ENCODE measurements at regions not wholly inside any gene's neighbourhood (a gene's known extent, or its start where the extent isn't known, plus 50 kb on each side); places are given as distances from the start of the nearest gene placed in this dataset.

DNA sequence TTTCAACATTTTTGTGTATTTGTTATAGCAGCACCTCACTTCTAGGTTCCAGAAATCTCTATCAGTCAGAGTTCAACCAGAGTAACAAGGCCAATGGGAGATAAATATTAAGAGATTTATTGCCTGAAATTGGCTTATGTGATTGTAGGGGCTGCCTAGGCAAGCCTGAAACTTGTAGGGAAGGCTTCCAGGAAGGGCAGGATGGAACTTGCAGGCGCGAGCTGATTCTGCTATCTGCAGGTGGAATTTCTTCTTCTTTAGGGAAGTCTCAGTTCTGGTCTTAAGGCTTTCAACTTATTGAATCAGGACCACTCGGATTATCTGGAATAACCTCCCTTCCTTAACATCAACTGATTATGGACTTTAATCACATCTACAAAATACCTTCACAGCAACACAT, 199.5 kb upstream of the NLRP1 start:
- H3K27me3 ChIP-seq (ENCODE audit: control insufficient read depth, insufficient read depth, low read length): no peaks in the 10 kb centered on the region
- H4K20me1 ChIP-seq (ENCODE audit: insufficient read depth, low read length): no peaks in the 10 kb centered on the region
- H3K9ac ChIP-seq (ENCODE audit: low read depth, low read length): no peak overlapping the region
- dilution Hi-C loops (cut with HindIII; ENCODE audit: low sequenced_read_pairs, unreplicated experiment): no loop called here
- H3K4me3 ChIP-seq (ENCODE audit: insufficient read depth, low read depth, low read length): no peak overlapping the region
- no peaks in the 10 kb centered on the region for H3K36me3 ChIP-seq (ENCODE audit: control insufficient read depth, insufficient read depth, low read length)
- H4K8ac ChIP-seq (ENCODE audit: low read depth in 2 of 2, low read length in 2 of 2): no peak overlapping the region
- ATAC-seq (ENCODE audit: low read depth) (no peak), DNase-seq (no peak)
- H2AK9ac ChIP-seq (replicated peaks; ENCODE audit: low read depth, low read length, poor library complexity): no peak overlapping the region
- WGBS, 2 experiments (ENCODE audit: extremely low coverage in 2 of 2, insufficient read length in 1 of 2): no CpG with 5 or more reads among the region's 3 CpGs
- H3K4ac ChIP-seq (ENCODE audit: low read depth, low read length): no peak overlapping the region
- peaks cover 4% of the 10 kb centered on the region; the same call in 1 of the 2 replicates for H3K9me3 ChIP-seq (ENCODE audit: control insufficient read depth, insufficient read depth, low read length)
- no peaks in the 10 kb centered on the region for H3K79me1 ChIP-seq (ENCODE audit: low read depth in 1 of 2, low read length in 2 of 2)
- 0 out of 2 replicates have a peak overlapping the region, but pooled peaks have one; percentile 51 for H2AK5ac ChIP-seq (ENCODE audit: low read depth, low read length)
- no peak overlapping the region for H2BK20ac ChIP-seq (ENCODE audit: low read depth, low read length)
- BruUV-seq (replicated peaks): no TSS peak
- H2AFZ ChIP-seq (replicated peaks; ENCODE audit: low read length, poor library complexity): no peak overlapping the region
- H3K4me2 ChIP-seq (ENCODE audit: low read depth, low read length): no peak overlapping the region
- ChIA-PET CTCF (no interaction called here), POLR2A (ENCODE audit: unreplicated experiment) (no interaction called here)
- no peak overlapping the region for H3K18ac ChIP-seq (ENCODE audit: low read depth, low read length)
- 0 out of 3 replicates have a peak overlapping the region, but pooled peaks have one; percentile 49 for H2BK15ac ChIP-seq (ENCODE audit: low read depth, low read length)
- no peak overlapping the region for H3K56ac ChIP-seq (ENCODE audit: extremely low read depth, insufficient read depth, low read length)
- H4K91ac ChIP-seq (ENCODE audit: insufficient read depth, low read depth, low read length): no peak overlapping the region
- intact Hi-C loops (cut with micrococcal nuclease): no loop called here
- H3K9me1 ChIP-seq (ENCODE audit: insufficient read depth, low read length): peaks cover 3% of the 10 kb centered on the region; the same call in 1 of the 2 replicates
- no peak overlapping the region for H2BK5ac ChIP-seq (ENCODE audit: low read depth, low read length, poor library complexity, severe bottlenecking)
- no peak overlapping the region for H3K14ac ChIP-seq (replicated peaks; ENCODE audit: low read depth, low read length)
- TF ChIP-seq BHLHE40 (IDR thresholded peaks at IDR 0.05; ENCODE audit: low read depth, low read length) (no peak), CHD1 (IDR thresholded peaks at IDR 0.05; ENCODE audit: low read depth, low read length) (no peak), FOS (IDR thresholded peaks at IDR 0.05; ENCODE audit: low read depth, low read length) (no peak), RFX5 (IDR thresholded peaks at IDR 0.05; ENCODE audit: low read depth, low read length) (no peak), MAZ (IDR thresholded peaks at IDR 0.05; ENCODE audit: borderline replicate concordance, low read depth, low read length) (no peak), POLR2A (IDR thresholded peaks at IDR 0.05; ENCODE audit: low read depth, low read length) (no peak), CEBPB (IDR thresholded peaks at IDR 0.05; ENCODE audit: low read depth, low read length) (no peak), RCOR1 (IDR thresholded peaks at IDR 0.05; ENCODE audit: insufficient replicate concordance, low read length) (no peak), SMC3 (IDR thresholded peaks at IDR 0.05; ENCODE audit: low read depth, low read length) (no peak), RAD21 (IDR thresholded peaks at IDR 0.05; ENCODE audit: low read length) (no peak), MAFK (IDR thresholded peaks at IDR 0.05; ENCODE audit: low read depth, low read length) (no peak), NFE2L2 (IDR thresholded peaks at IDR 0.05; ENCODE audit: low read depth, low read length) (no peak), MXI1 (IDR thresholded peaks at IDR 0.05; ENCODE audit: borderline replicate concordance, low read depth, low read length) (no peak)
- TF ChIP-seq, protein P1, sequence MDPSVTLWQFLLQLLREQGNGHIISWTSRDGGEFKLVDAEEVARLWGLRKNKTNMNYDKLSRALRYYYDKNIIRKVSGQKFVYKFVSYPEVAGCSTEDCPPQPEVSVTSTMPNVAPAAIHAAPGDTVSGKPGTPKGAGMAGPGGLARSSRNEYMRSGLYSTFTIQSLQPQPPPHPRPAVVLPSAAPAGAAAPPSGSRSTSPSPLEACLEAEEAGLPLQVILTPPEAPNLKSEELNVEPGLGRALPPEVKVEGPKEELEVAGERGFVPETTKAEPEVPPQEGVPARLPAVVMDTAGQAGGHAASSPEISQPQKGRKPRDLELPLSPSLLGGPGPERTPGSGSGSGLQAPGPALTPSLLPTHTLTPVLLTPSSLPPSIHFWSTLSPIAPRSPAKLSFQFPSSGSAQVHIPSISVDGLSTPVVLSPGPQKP (IDR thresholded peaks at IDR 0.05; ENCODE audit: borderline replicate concordance, low read depth, low read length): no peak
- TF ChIP-seq, protein P2, sequence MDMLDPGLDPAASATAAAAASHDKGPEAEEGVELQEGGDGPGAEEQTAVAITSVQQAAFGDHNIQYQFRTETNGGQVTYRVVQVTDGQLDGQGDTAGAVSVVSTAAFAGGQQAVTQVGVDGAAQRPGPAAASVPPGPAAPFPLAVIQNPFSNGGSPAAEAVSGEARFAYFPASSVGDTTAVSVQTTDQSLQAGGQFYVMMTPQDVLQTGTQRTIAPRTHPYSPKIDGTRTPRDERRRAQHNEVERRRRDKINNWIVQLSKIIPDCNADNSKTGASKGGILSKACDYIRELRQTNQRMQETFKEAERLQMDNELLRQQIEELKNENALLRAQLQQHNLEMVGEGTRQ (IDR thresholded peaks at IDR 0.05; ENCODE audit: low read depth, low read length): no peak
- TF ChIP-seq, protein P3, sequence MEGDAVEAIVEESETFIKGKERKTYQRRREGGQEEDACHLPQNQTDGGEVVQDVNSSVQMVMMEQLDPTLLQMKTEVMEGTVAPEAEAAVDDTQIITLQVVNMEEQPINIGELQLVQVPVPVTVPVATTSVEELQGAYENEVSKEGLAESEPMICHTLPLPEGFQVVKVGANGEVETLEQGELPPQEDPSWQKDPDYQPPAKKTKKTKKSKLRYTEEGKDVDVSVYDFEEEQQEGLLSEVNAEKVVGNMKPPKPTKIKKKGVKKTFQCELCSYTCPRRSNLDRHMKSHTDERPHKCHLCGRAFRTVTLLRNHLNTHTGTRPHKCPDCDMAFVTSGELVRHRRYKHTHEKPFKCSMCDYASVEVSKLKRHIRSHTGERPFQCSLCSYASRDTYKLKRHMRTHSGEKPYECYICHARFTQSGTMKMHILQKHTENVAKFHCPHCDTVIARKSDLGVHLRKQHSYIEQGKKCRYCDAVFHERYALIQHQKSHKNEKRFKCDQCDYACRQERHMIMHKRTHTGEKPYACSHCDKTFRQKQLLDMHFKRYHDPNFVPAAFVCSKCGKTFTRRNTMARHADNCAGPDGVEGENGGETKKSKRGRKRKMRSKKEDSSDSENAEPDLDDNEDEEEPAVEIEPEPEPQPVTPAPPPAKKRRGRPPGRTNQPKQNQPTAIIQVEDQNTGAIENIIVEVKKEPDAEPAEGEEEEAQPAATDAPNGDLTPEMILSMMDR (conservative IDR thresholded peaks at IDR 0.05; ENCODE audit: low read depth, low read length): no peak
- peaks cover 7% of the 10 kb centered on the region; the same call in 1 of the 2 replicates for H3K4me1 ChIP-seq (ENCODE audit: control insufficient read depth, insufficient read depth, low read length)
- H2BK120ac ChIP-seq (ENCODE audit: low read depth, low read length): no peak overlapping the region
- H3K27ac ChIP-seq (ENCODE audit: insufficient read depth, low read length): no peak overlapping the region
- no peak overlapping the region for H4K5ac ChIP-seq (ENCODE audit: low read depth, low read length)
- H3K23ac ChIP-seq (ENCODE audit: low read depth, low read length): no peak overlapping the region
- in situ Hi-C loops (cut with MboI; ENCODE audit: low sequenced_read_pairs): no loop called here
